OCI-LY3 (cell line): ENCODE measurements at regions not wholly inside any gene's neighbourhood (a gene's known extent, or its start where the extent isn't known, plus 50 kb on each side); places are given as distances from the start of the nearest gene placed in this dataset.

Source experiments
- H2AFZ ChIP-seq: fragments of 200-600, 300-600 bp; shearing (Covaris generic); 2 replicates; pipeline ENCODE4 v1.6.0; 2014; ENCODE audit warnings: antibody characterized with exemption, low read depth, low read length
- H3K27ac ChIP-seq: fragments of 200-600, 300-600 bp; sonication (generic); 2 replicates; pipeline ENCODE4 v1.5.1; 2014; ENCODE audit warnings: mild to moderate bottlenecking, low read length, moderate library complexity, mixed read lengths
- H3K27me3 ChIP-seq: fragments of 200-600, 300-600 bp; sonication (generic); 2 replicates; pipeline ENCODE4 v1.6.1; 2014; ENCODE audit warnings: low read depth, low read length, mixed read lengths
- H3K36me3 ChIP-seq: fragments of 200-600, 300-600 bp; sonication (generic); replicated peaks from 2 replicates; pipeline ENCODE3; 2014; ENCODE audit warnings: low read depth, low read length, mixed read lengths
- H3K4me1 ChIP-seq: fragments of 300-600, 200-600 bp; sonication (generic); 2 replicates; pipeline ENCODE4 v1.6.1; 2014; ENCODE audit warnings: low read length, mixed read lengths
- H3K4me2 ChIP-seq: fragments of 200-600, 300-600 bp; sonication (generic); 2 replicates; pipeline ENCODE4 v1.6.1; 2014; ENCODE audit warnings: low read length, mixed read lengths
- H3K4me3 ChIP-seq: fragments of 300-600, 200-600 bp; sonication (generic); 2 replicates; pipeline ENCODE4 v1.5.1; 2014; ENCODE audit warnings: antibody characterized with exemption, mild to moderate bottlenecking, low read length, moderate library complexity
- H3K79me2 ChIP-seq: fragments of 300-600, 200-600 bp; shearing (Covaris generic); 2 replicates; pipeline ENCODE4 v1.6.1; 2014; ENCODE audit warnings: mild to moderate bottlenecking, low read length, mixed read lengths
- H3K9ac ChIP-seq: fragments of 300-600, 200-600 bp; shearing (Covaris generic); 2 replicates; pipeline ENCODE4 v1.6.0; 2014; ENCODE audit warnings: mild to moderate bottlenecking, low read length, moderate library complexity
- H3K9me3 ChIP-seq: fragments of 200-600, 300-600 bp; shearing (Covaris generic); 2 replicates; pipeline ENCODE4 v1.6.1; 2014; ENCODE audit warnings: low read length, mixed read lengths; ENCODE audit not compliant: insufficient read depth
- H4K20me1 ChIP-seq: fragments of 200-600, 300-600 bp; sonication (generic); 2 replicates; pipeline ENCODE4 v1.6.1; 2016; ENCODE audit warnings: low read length, mixed read lengths; ENCODE audit not compliant: insufficient read depth
- EZH2phosphoT487 ChIP-seq: fragments of 200-600 bp; shearing (Covaris generic); IDR thresholded peaks from 2 replicates; pipeline ENCODE4 v1.6.1; 2018; ENCODE audit warnings: antibody characterized with exemption, mixed run types, low read depth
- TF ChIP-seq, protein P1 (sequence below): fragments of 200-600, 300-600 bp; sonication (generic); IDR thresholded peaks from 2 replicates; pipeline ENCODE4 v1.5.1; 2014; ENCODE audit warnings: antibody characterized with exemption, low read length, low read depth

DNA sequence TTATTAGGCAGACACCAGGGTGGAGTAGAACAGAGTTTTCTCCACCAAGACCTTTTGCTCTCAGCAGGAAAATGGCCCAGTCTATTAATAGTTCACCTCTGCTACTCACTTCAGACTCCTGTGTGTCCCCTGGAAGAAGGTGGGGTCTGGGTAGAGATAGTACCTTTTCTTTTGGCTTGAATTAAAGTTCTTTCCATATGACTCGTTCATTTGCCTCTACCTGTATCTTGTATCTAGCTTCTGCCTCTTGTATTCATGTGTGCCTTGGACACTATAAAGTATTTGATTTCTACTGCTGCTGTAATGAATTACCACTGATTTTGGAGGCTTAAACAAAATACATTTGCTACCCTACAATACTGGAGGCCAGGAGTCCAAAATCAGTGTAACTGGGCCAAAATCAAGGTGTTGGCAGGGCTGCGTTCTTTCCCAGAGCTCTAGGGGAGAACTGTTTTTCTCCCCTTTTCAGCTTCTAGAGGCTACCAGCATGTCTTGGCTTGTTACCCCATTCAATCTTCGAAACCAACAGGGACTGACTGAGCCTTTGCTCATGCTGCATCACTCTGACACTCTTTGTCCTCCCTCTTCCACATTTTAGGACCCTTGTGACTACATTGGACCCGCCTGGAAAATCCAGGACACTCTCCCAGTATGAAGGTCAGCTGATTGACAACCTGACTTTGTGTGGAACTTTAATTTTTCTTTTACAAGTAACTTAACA lies 155.6 kb upstream of the PRSS58 start:
- no peak for TF ChIP-seq EZH2phosphoT487
- TF ChIP-seq, protein P1, sequence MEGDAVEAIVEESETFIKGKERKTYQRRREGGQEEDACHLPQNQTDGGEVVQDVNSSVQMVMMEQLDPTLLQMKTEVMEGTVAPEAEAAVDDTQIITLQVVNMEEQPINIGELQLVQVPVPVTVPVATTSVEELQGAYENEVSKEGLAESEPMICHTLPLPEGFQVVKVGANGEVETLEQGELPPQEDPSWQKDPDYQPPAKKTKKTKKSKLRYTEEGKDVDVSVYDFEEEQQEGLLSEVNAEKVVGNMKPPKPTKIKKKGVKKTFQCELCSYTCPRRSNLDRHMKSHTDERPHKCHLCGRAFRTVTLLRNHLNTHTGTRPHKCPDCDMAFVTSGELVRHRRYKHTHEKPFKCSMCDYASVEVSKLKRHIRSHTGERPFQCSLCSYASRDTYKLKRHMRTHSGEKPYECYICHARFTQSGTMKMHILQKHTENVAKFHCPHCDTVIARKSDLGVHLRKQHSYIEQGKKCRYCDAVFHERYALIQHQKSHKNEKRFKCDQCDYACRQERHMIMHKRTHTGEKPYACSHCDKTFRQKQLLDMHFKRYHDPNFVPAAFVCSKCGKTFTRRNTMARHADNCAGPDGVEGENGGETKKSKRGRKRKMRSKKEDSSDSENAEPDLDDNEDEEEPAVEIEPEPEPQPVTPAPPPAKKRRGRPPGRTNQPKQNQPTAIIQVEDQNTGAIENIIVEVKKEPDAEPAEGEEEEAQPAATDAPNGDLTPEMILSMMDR: no peak
- Histone ChIP-seq H3K79me2 (no peaks in the 10 kb centered on the region), H3K27me3 (0 out of 2 replicates have a peak, but pooled peaks cover 3% of the 10 kb centered on the region), H3K27ac (no peak overlapping the region), H4K20me1 (no peaks in the 10 kb centered on the region), H3K4me2 (no peak overlapping the region), H3K4me1 (no peaks in the 10 kb centered on the region), H3K36me3 (no peaks in the 10 kb centered on the region), H3K9me3 (no peaks in the 10 kb centered on the region), H3K4me3 (no peak overlapping the region), H2AFZ (no peak overlapping the region), H3K9ac (no peak overlapping the region)

DNA sequence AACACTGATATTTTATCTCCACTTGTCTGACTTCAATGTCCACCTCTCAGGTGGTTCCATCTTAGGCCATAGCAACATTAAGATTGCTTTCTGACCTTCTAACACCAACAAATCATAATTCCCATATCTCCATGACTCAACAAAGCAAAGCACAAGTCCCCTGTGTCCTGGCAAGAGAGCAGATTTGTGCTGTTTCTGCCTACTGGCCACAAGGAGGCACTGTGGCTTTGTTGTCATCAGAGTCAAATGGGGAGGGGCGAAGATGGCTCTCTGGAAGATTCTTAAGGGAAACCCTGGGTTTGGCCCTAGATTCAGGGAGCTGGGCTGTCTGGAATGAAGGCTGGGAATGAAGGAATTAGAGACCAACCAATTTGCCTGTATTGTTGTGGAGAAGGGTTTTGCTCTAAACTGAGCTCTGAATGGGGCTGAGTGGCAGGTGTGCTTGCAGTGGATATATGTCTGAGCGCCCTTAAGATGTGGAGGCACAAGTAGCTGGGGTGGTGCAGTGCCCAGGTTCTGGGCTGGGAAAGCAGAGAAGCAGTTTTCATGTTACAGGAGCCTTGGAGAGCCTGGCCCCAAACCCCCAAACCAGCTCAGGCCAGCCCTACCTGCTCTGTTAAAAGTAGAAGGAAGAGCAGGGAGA lies 154.8 kb upstream of the PRSS58 start:
- H3K4me1 ChIP-seq: no peaks in the 10 kb centered on the region
- peak overlapping the region; percentile 67; the same call in 1 of the 2 replicates for H2AFZ ChIP-seq
- no peaks in the 10 kb centered on the region for H3K79me2 ChIP-seq

DNA sequence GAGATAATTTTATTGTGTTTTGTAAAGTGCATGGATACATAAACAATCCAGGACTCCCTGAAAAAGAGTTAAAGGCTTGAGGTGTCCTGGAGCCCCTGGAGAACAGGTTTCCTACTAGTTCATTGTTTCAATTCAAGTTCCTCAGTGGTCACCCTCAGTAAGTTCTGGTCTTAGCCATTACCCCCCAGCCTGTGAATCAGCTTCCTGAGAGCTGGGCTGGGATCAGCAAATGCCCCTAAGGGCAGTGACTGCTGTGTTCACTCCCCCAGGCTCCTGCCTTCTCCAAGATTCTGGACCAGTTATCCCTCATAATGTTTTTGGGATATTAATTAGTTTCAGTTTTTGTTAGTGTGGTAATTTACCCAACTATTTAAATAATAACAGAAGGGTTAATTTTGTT lies 151.6 kb upstream of the PRSS58 start:
- Histone ChIP-seq H2AFZ (no peak overlapping the region), H3K27me3 (no peaks in the 10 kb centered on the region), H3K27ac (no peak overlapping the region), H4K20me1 (no peaks in the 10 kb centered on the region), H3K4me3 (no peak overlapping the region), H3K4me1 (no peaks in the 10 kb centered on the region), H3K79me2 (no peaks in the 10 kb centered on the region), H3K36me3 (no peaks in the 10 kb centered on the region), H3K4me2 (no peak overlapping the region), H3K9me3 (no peaks in the 10 kb centered on the region), H3K9ac (no peak overlapping the region)
- TF ChIP-seq, protein P1: no peak
- TF ChIP-seq EZH2phosphoT487: no peak

More for the DNA sequence above, 154.8 kb upstream of the PRSS58 start:
- Histone ChIP-seq H3K4me2 (peak overlapping the region; percentile 22), H3K27me3 (no peaks in the 10 kb centered on the region), H3K9ac (no peak overlapping the region), H4K20me1 (no peaks in the 10 kb centered on the region), H3K27ac (no peak overlapping the region), H3K36me3 (no peaks in the 10 kb centered on the region), H3K9me3 (no peaks in the 10 kb centered on the region), H3K4me3 (no peak overlapping the region)
- no peak for TF ChIP-seq EZH2phosphoT487
- TF ChIP-seq, protein P1: peak; percentile 88

DNA sequence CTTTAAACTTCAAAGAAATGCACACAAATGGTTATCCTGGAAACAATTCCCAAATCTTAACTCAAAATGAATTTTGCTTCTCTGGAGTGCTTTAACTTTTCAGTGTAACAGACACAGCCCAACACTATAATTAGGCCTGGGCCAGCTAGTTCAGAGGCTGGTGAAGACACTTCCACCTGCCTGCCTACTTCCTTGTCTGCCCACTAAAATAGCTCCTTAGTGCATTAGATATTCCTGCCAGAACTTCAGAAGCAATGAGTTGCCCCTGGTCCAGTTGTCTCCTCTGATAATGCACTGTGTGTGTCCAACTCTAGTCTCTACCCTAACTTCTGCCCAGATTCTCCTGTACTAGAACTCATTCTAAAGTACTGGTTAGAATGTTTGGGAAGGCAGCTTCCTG lies 150.9 kb upstream of the PRSS58 start:
- Histone ChIP-seq H3K36me3 (no peaks in the 10 kb centered on the region), H3K9ac (no peak overlapping the region), H3K27me3 (no peaks in the 10 kb centered on the region), H3K79me2 (no peaks in the 10 kb centered on the region), H3K4me3 (no peak overlapping the region), H2AFZ (no peak overlapping the region), H3K27ac (no peak overlapping the region), H3K9me3 (no peaks in the 10 kb centered on the region), H3K4me1 (no peaks in the 10 kb centered on the region), H3K4me2 (no peak overlapping the region), H4K20me1 (no peaks in the 10 kb centered on the region)
- TF ChIP-seq, protein P1: no peak
- TF ChIP-seq EZH2phosphoT487: no peak
